Loucy (cell line): ENCODE measurements at regions not wholly inside any gene's neighbourhood (a gene's known extent, or its start where the extent isn't known, plus 50 kb on each side); places are given as distances from the start of the nearest gene placed in this dataset.

ENCODE experiments used
- EZH2phosphoT487 ChIP-seq: fragments of 200-600 bp; IDR thresholded peaks from 2 replicates; pipeline ENCODE4 v1.6.1; 2018; ENCODE audit warnings: antibody characterized with exemption, mild to moderate bottlenecking, moderate library complexity, borderline replicate concordance
- TF ChIP-seq, protein P1 (sequence below): fragments of 200-600 bp; sonication (generic); conservative IDR thresholded peaks from 2 replicates; pipeline ENCODE4 v1.5.1; 2014; ENCODE audit warnings: mild to moderate bottlenecking, antibody characterized with exemption, low read length

GRCh38 chr22:22161924-22162851 is 82.4 kb upstream of the VPREB1 start:
- TF ChIP-seq, protein P1, sequence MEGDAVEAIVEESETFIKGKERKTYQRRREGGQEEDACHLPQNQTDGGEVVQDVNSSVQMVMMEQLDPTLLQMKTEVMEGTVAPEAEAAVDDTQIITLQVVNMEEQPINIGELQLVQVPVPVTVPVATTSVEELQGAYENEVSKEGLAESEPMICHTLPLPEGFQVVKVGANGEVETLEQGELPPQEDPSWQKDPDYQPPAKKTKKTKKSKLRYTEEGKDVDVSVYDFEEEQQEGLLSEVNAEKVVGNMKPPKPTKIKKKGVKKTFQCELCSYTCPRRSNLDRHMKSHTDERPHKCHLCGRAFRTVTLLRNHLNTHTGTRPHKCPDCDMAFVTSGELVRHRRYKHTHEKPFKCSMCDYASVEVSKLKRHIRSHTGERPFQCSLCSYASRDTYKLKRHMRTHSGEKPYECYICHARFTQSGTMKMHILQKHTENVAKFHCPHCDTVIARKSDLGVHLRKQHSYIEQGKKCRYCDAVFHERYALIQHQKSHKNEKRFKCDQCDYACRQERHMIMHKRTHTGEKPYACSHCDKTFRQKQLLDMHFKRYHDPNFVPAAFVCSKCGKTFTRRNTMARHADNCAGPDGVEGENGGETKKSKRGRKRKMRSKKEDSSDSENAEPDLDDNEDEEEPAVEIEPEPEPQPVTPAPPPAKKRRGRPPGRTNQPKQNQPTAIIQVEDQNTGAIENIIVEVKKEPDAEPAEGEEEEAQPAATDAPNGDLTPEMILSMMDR: no peak
- TF ChIP-seq EZH2phosphoT487: no peak
